ENCODE measurements at regions not wholly inside any gene's neighbourhood (a gene's known extent, or its start where the extent isn't known, plus 50 kb on each side); places are given as distances from the start of the nearest gene placed in this dataset.
"Not testable (repeated sequence)": the region's sequence is repeated elsewhere in the genome, so short reads cannot be mapped to it uniquely, and the experiment has no call there.

DNA sequence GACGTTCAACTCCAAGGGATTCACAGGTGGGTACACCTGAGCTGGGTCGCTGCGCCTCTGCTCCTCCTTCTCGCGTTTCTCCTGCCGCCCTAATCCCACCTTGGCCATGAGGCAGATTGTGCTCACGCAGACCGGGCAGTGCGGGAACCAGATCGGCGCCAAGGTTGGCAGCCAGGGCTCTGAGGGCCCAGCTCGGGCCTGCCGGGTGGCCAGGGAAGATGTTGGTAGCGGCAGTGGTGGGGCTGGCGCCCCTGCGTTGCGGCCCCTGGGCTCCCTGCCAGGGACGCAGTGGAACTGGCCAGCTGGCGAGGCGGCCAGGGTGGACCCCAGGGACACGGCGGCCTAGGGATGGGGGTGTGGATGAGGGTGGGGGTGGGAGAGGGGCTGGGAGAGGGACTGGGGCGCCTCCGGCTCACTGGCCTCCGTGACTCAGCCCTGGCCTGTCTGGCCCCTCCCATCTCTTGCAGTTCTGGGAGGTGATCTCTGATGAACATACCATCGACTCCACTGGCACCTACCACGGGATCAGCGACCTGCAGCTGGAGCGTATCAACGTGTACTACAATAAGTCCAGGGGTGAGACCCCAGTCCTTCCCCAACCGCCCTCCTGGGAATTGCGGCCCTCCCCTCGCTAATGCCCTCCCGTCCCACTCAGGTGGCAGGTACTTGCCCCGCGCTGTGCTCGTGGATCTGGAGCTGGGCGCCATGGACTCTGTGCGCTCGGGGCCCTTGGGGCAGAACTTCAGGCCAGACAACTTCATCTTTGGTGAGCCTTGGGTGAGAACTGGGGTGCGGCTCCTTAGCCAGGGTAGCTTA, 114.9 kb upstream of the ALG10B start:
- TF ChIP-seq, protein P1, sequence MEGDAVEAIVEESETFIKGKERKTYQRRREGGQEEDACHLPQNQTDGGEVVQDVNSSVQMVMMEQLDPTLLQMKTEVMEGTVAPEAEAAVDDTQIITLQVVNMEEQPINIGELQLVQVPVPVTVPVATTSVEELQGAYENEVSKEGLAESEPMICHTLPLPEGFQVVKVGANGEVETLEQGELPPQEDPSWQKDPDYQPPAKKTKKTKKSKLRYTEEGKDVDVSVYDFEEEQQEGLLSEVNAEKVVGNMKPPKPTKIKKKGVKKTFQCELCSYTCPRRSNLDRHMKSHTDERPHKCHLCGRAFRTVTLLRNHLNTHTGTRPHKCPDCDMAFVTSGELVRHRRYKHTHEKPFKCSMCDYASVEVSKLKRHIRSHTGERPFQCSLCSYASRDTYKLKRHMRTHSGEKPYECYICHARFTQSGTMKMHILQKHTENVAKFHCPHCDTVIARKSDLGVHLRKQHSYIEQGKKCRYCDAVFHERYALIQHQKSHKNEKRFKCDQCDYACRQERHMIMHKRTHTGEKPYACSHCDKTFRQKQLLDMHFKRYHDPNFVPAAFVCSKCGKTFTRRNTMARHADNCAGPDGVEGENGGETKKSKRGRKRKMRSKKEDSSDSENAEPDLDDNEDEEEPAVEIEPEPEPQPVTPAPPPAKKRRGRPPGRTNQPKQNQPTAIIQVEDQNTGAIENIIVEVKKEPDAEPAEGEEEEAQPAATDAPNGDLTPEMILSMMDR (IDR thresholded peaks at IDR 0.05; ENCODE audit: low read depth, low read length, missing control alignments) = no peak
- DNase-seq (ENCODE audit: low read depth) = no peak
- no peak overlapping the region for H3K4me3 ChIP-seq (ENCODE audit: low read depth, low read length)
- in situ Hi-C loops (cut with HindIII; ENCODE audit: low sequenced_read_pairs) = no loop called here

DNA sequence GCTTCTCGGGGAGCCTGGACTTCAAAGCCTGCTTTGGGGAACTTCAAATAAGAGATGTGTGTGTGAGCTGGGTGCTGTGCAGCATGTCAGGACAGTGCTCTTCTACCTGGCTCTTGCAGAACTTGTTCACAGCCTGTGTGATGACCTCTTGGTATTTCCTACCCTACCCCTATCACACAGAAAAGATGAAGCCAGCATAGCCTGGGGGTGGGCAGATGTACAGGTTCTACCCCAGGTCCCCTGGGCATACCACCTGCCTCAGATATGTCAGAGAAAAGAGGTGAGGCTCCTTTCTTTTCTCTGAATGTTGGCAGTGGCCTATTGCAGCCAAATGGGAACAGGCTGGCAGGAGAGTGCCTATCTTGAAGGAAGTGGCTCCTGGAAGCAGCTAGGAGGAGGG, 111.7 kb upstream of the ALG10B start:
- H3K4me3 ChIP-seq (ENCODE audit: low read depth, low read length) = no peak overlapping the region
- TF ChIP-seq, protein P1 (IDR thresholded peaks at IDR 0.05; ENCODE audit: low read depth, low read length, missing control alignments) = no peak
- in situ Hi-C loops (cut with HindIII; ENCODE audit: low sequenced_read_pairs) = no loop called here
- no peak for DNase-seq (ENCODE audit: low read depth)

DNA sequence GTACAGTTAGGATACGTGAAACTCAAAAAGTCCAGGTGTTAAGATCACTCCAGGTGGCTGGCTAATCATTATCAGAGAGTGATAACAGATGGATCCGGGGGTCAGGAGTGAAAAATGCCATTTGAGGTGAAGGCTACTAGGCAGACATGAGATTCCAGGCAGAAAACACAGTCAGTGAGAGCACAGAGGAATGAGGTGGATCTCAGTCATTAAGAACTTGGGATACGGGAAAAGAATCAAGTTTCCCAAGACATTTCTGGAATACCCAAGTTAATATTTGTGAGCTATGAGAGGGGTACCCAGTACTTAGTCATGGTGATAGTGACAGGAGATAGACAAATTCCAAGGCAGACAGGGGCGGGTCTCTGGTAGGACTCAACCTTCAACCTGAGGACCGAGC, 94.6 kb upstream of the ALG10B start:
- in situ Hi-C loops (cut with HindIII; ENCODE audit: low sequenced_read_pairs) = no loop called here

DNA sequence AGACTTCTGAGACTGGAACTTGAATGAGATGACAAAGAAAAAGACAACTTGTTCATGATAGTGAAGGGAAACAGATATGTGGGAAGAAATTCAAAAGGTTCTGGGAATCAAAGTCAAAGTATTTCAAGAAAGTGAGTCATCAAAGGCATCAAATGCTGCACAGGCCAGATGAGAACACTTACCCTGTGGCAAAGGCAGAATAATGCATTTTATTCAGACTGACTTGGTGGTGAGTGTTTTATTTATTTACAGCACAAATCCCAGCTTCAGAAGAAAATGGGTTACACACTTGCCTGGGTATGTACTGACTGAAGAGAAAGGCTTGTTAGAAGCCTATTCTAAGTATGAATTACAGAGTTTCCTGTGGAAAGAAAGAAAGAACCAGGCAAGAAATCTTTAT, 78.2 kb upstream of the ALG10B start:
- H3K4me3 ChIP-seq (ENCODE audit: low read depth, low read length); DNase-seq (ENCODE audit: low read depth); in situ Hi-C loops (cut with HindIII; ENCODE audit: low sequenced_read_pairs): not testable (repeated sequence)

More for the DNA sequence above, 94.6 kb upstream of the ALG10B start:
- no peak overlapping the region for H3K4me3 ChIP-seq (ENCODE audit: low read depth, low read length)
- TF ChIP-seq, protein P1 (IDR thresholded peaks at IDR 0.05; ENCODE audit: low read depth, low read length, missing control alignments) = no peak
- DNase-seq (ENCODE audit: low read depth) = no peak

DNA sequence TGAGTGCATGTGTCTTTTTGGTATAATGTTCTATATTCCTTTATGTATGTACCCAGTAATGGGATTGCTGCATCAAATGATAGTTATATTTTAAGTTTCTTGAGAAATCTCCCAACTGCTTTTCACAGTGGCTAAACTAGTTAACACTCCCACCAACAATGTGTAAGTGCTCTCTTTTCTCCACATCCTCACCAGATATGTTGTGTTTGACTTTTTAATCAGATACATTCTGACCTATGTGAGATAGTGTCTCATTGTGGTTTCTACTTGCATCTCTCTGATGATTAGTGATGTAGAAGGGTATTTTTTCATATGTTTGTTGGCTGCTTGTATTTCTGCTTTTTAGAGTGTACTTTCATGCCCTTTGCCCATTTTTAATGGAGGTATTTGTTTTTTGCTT, 62.8 kb upstream of the ALG10B start:
- DNase-seq (ENCODE audit: low read depth) = no peak
- TF ChIP-seq, protein P1 (IDR thresholded peaks at IDR 0.05; ENCODE audit: low read depth, low read length, missing control alignments) = no peak
- in situ Hi-C loops (cut with HindIII; ENCODE audit: low sequenced_read_pairs) = no loop called here
- H3K4me3 ChIP-seq (ENCODE audit: low read depth, low read length) = no peak overlapping the region

DNA sequence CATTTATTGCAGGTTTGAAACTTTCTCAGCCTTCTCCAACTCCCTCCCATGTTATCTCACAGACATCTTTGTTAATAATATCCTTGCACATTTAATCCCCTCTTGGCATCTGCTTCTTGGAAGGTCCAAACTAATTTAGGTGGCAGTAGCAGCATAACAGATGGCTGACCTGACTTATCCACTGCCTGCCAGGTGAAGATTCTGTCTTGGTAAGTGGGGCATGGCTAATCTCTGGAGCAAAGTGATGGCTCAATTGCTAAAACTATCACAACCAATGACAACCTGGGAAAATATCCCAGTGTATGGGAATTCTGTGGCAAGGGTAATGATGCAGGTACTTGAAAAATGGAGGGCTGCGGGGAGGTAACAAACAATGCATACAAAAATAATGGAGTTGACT, 58.2 kb upstream of the ALG10B start:
- DNase-seq (ENCODE audit: low read depth) = no peak
- TF ChIP-seq, protein P1 (IDR thresholded peaks at IDR 0.05; ENCODE audit: low read depth, low read length, missing control alignments) = no peak
- H3K4me3 ChIP-seq (ENCODE audit: low read depth, low read length) = no peak overlapping the region
- in situ Hi-C loops (cut with HindIII; ENCODE audit: low sequenced_read_pairs) = no loop called here

Measured in astrocyte of the cerebellum (primary cell).